Kidney epithelial cell (primary cell): ENCODE measurements at regions not wholly inside any gene's neighbourhood (a gene's known extent, or its start where the extent isn't known, plus 50 kb on each side); places are given as distances from the start of the nearest gene placed in this dataset.

Experiments
- DNase-seq: peaks from one replicate; pipeline ENCODE4 v3.0.0-alpha.2; 2010; ENCODE audit warnings: low read depth
- H3K27me3 ChIP-seq: 2 replicates; pipeline ENCODE4 v1.6.0; 2011; ENCODE audit warnings: low read length; ENCODE audit not compliant: control insufficient read depth, insufficient read depth
- H3K36me3 ChIP-seq: 2 replicates; pipeline ENCODE4 v1.5.1; 2011; ENCODE audit warnings: low read length; ENCODE audit not compliant: control insufficient read depth, insufficient read depth
- H3K4me3 ChIP-seq: 2 replicates; pipeline ENCODE4 v1.5.1; 2011; ENCODE audit warnings: low read depth, mild to moderate bottlenecking, control low read depth, low read length
- CTCF ChIP-seq: IDR thresholded peaks from 2 replicates; pipeline ENCODE4 v1.5.1; 2011; ENCODE audit warnings: mild to moderate bottlenecking, moderate library complexity, low read length, control low read depth, inconsistent platforms; ENCODE audit not compliant: insufficient read depth, poor library complexity, severe bottlenecking

DNA sequence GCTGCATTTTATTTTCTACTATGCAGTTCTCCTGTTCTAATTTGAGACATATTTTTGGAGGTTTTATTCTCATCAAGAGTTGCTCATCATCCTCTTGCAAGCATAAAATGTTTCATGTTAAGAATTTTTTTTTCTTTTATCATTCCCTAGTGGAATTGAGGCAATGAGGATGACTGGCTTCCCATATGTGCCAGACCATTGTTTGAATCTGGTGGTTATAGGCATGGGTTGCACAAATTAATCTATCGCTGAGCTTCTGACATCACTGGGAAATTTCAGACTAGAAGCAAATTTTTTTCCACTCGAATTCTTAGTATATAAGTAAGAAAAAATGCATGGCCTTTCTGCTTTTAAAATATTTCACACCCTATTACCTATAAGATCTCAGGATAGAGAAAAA lies 279.1 kb upstream of the PLSCR5 start:
- Histone ChIP-seq H3K36me3 (no peaks in the 10 kb centered on the region), H3K4me3 (no peak overlapping the region), H3K27me3 (no peaks in the 10 kb centered on the region)
- DNase-seq, result no peak
- no peak for TF ChIP-seq CTCF

GRCh38 chr3:146883288-146883687 lies 278.1 kb upstream of the PLSCR5 start:
- DNase-seq, result no peak
- Histone ChIP-seq H3K4me3 (no peak overlapping the region), H3K36me3 (no peaks in the 10 kb centered on the region), H3K27me3 (no peaks in the 10 kb centered on the region)
- no peak for TF ChIP-seq CTCF

DNA sequence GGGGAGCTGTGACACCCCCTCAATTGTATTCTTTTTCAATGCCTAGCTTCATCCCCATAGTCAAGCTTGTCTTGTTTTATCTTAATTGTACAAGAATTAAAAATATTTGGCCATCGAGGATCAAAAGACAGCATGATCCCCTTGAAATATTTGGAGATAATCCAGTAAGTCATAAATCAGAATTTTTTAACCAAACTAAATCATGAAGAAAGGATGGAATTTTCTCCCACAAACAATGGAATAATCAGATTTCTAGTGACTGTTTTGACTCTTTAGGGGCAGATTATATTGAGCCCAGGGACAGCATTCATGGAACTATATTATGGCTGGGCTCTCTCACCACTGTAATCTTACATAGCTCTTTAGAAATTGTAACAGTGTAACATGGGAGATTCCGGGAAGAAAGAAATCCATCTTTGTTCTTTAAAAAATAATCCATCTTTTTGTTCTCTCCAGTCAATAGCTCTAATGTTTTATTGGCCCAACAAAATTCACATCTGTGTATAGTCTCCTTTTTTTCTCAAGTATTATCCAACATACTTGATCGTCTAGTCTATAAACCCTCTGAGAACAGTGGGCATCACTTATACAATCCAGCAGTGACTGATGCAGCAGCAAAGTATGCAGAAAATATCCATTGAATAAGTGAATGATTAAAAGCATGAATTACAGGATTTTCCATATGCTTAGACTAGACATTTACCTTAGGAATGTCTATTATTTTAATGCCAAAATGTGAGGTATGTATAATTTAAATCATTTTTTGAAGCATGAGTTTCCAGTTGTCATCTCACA lies 277.0 kb upstream of the PLSCR5 start:
- Histone ChIP-seq H3K27me3 (no peaks in the 10 kb centered on the region), H3K36me3 (no peaks in the 10 kb centered on the region), H3K4me3 (no peak overlapping the region)
- no peak for TF ChIP-seq CTCF
- DNase-seq, result no peak

DNA sequence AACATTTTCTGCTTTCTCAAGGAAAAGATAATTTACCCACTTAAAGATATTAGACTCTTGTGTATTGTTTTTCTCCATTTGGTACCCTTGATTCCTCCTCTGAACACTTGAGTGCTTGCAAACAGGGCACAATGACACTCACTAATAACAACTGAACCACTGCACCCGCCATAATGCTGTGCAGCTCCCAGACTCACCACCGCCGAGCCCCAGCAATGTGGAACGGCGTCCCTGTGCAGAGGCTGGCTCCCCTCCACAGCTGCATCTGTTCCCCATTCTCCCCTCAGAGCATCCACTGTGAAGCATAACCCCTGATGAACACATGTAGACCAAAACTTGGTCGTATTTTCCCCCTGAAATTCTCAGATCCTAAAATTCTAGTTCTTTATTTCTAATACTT lies 276.2 kb upstream of the PLSCR5 start:
- Histone ChIP-seq H3K36me3 (no peaks in the 10 kb centered on the region), H3K27me3 (no peaks in the 10 kb centered on the region), H3K4me3 (no peak overlapping the region)
- TF ChIP-seq CTCF, result no peak
- no peak for DNase-seq

- TF ChIP-seq CTCF, result no peak
These were observed 268.6 kb upstream of the PLSCR5 start for GRCh38 chr3:146873748-146874147.

More at GRCh38 chr3:146873748-146874147, 268.6 kb upstream of the PLSCR5 start:
- Histone ChIP-seq H3K4me3 (no peak overlapping the region), H3K36me3 (no peaks in the 10 kb centered on the region), H3K27me3 (no peaks in the 10 kb centered on the region)
- no peak for DNase-seq
